Right kidney (tissue), 1 donor: ENCODE measurements at regions not wholly inside any gene's neighbourhood (a gene's known extent, or its start where the extent isn't known, plus 50 kb on each side); places are given as distances from the start of the nearest gene placed in this dataset.
"Not testable (repeated sequence)": the region's sequence is repeated elsewhere in the genome, so short reads cannot be mapped to it uniquely, and the experiment has no call there.

Source experiments
- DNase-seq: peaks from one replicate; pipeline ENCODE4 v3.0.0-alpha.2; 2016

- DNase-seq: no peak
Measured at GRCh38 chrY:19644889-19645638, 99.5 kb downstream of the KDM5D start.

DNA sequence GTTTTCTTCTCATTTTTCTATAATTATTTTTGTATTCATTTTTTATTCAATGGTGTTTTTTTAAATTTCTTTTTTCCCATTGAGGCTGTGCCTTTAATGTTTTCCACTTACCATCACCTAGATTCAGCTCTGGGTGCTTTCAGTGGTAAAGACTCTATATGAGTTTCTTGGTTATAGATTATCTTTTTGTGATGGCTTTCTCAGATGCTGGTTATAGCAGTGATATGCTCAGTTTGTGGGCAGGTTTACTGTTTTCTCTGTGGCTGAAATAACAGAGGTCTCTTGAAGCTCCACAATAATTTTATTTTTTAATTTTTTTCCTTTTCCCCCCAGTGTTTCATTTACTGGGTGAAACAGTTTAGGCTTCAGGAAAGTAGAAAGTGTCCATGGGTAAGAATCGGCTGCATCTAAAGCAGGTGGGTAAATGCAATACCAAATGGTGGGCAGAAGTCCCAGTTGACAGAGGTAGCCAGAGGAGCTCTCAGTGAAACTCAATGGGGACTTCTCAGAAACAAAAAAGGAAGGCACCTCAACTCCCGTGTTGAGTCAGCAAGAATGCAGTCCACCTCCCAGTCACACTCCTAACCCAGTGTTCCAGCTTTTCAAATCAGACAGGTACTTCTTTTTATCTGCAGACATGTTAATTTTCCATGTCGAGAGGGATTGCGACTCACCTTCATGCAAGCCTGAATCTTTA lies 106.7 kb downstream of the KDM5D start:
- no peak for DNase-seq

DNA sequence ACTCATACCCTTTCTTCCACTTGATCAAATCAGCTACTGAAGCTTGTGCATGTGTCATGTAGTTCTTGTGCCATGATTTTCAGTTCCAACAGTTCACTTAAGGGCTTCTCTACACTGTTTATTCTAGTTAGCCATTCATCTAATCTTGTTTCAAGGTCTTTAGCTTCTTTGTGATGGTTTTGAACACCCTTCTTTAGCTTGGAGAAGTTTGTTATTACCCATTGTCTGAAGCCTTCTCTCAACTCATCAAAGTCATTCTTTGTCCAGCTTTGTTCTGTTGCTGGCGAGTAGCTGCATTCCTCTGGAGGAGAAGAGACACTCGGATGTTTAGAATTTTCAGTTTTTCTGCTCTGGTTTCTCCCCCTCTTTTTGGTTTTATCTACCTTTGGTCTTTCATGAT lies 115.6 kb downstream of the KDM5D start:
- no peak for DNase-seq

DNA sequence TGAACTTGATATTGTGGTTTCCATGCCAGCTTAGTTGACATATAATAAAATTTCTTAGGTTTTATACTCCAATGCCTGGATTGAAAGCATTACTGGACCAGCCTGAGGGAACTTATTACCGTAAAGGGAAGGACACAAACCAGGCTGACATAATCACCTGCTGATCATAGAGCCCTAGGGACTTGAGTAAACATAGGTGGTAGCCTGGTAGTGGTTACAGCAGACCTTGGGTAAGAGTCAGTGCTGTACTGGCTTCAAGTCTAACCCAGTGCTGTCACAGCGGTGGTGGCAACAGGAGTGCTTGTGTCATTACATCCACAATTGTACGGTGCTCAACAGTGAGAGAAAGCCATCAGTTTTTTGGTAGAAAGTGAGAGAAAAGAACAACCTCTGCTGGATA lies 122.1 kb downstream of the KDM5D start:
- no peak for DNase-seq

- no peak for DNase-seq
Measured at GRCh38 chrY:19621756-19622155, 122.8 kb downstream of the KDM5D start.

- no peak for DNase-seq
Measured at GRCh38 chrY:19601113-19601512, 143.4 kb downstream of the KDM5D start.

- DNase-seq: no peak
Measured at GRCh38 chrY:19600711-19601110, 143.8 kb downstream of the KDM5D start.

GRCh38 chrY:19590235-19590634 lies 154.3 kb downstream of the KDM5D start:
- no peak for DNase-seq

DNA sequence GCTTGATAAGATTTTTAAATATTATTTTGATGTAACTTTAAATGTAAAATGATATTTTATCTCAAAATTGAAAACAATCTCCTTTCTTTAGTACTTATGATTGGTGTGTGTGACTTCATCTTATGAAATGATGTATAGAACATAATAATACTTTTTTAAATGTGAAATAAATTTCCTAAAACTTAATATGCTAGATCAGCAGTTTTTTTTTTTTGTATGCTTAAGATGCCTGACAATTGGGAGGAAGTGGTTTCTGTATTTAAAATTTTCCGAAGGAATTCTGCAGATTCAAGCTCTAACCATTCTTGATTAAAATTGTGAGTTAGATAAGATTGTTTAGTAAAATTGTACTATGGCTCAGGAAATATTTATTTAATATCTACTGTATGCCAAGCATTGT lies 154.9 kb downstream of the KDM5D start:
- no peak for DNase-seq

GRCh38 chrY:19587311-19587710 lies 157.2 kb downstream of the KDM5D start:
- no peak for DNase-seq

DNA sequence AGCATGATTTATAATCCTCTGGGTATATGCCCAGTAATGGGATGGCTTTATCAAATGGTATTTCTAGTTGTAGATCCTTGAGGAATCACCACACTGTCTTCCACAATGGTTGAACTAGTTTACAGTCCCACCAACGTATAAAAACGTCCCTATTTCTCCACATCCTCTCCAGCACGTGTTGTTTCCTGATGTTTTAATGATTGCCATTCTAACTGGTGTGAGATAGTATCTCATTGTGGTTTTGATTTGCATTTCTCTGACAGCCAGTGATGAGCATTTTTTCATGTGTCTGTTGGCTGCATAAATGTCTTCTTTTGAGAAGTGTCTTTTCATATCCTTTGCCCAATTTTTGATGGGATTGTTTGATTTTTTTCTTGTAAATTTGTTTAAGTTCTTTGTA lies 163.5 kb downstream of the KDM5D start:
- DNase-seq: not testable (repeated sequence)

DNA sequence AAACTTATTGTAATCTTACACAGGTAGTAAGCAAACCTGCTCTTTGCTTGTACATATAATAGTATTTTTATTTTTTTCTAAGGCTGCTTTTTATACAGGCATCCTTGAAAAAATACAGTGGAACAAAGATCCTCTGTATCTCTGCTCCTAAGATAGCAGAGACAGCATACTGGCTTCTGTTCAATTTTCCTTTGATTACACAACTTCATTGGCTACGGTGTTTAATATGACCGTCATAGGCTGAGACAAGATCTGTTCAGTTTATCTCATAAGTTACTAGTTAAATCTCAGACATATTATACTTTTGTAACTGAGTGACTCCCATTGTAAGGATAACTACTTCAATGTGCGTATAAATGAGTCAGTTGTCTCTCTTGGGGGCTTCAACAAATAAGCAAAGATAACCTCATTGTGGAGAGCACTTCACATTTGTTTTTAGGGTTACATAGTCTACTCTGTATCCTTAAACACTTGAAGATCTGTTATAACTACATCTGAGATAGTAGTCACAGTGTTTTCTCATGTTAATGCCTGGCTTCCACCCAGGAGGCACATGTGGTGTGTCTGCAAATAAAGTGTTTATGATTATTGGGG lies 166.1 kb downstream of the KDM5D start:
- no peak for DNase-seq

GRCh38 chrY:19577250-19577649 lies 167.3 kb downstream of the KDM5D start:
- no peak for DNase-seq

DNA sequence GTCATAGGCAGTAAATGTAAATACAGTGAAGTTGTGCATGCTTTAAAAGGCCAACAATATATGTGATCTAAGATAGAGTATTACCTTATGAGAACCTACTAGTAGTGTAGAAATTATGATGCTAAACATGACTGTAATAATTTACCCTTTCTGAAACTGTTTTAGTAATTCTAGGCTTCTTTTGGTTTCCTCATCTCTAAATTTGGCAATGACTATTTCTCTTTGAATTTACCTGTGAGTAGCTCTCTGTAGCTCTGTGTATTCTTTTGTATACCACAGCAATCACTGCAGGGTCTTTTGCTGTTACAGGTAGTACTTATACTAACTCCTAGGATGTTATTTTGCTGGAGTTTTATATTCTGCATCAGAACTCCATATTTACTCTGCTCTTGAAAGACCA lies 169.6 kb downstream of the KDM5D start:
- DNase-seq: no peak

DNA sequence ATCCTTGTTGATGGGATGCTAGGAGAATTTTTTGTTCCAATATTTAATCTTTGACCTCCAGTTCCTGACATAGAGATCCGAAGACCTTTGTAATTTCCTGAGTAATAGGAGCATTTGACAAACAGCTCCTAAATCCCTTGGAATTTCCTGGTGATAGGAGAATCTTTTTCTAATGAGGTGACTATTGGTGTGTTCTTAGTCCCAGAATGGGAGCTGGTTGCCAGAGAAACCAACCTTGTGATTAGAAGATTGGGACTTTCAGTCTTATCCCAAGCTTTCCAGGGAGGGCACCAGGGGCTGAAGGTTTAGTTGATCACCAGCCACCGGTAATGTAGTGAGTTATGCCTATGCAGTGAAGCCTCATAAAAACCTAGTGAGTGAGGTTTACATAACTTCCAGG lies 170.9 kb downstream of the KDM5D start:
- no peak for DNase-seq

DNA sequence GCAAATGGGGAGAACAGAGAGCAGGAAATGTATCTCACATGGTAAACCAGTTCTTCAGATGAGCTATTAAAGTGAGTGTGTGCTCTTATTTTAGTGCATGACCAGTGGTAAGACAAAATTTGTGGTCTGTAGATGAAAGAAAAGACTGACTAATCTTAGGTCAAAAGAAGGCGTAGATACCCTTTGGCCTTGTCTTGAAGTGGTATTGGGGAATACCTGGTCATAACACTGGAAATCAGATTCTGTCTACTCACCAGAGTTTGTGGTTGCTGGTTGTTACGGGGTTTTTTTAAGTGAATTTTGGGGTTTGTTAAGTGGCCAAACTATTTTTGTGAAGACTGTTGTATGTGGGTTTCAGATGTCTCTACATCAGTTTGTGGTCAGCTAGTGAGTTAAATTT lies 173.5 kb downstream of the KDM5D start:
- no peak for DNase-seq

- no peak for DNase-seq
Measured at GRCh38 chrY:19567943-19568342, 176.6 kb downstream of the KDM5D start.

GRCh38 chrY:19567051-19567921 lies 177.2 kb downstream of the KDM5D start:
- DNase-seq: peak; percentile 77

- no peak for DNase-seq
Measured at GRCh38 chrY:19559161-19559560, 185.4 kb downstream of the KDM5D start.

DNA sequence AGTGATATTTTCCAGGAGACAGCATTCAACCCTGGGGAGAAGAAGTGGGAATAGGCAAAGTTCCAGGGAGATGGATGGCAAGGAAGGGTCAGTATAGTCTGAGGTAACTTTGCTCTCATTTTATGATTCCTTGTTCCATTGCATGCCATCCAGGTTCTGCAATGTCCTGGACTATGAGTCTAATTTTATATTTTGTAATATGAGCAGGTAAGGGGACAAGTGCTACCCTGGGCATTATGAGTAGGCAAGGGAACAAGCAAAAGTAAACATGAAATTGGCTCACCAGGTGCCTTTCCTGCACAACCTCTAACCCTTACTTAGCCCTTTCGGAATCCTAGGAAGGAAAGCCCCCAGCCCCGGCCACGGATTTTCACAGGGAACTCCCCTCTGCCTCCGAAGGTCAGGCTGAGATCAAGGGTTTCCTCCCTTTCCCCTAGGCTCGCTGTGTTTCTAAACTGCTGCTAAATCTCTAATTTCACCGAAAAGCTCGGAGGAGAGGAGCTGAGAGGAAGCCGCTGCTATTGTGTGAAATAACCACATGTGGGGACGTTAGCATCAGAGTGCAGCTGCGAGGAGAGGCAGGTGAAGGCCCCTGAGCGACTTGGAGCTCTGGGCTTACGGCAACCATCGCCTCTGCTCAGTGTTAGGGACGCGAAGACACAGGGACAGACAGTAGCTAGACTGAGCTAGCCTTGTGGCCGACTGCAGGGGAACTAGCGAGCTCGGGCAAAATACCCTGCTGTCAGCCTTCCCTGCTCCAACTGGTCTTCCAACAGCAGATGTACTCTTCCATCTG lies 194.7 kb downstream of the KDM5D start:
- DNase-seq: no peak

DNA sequence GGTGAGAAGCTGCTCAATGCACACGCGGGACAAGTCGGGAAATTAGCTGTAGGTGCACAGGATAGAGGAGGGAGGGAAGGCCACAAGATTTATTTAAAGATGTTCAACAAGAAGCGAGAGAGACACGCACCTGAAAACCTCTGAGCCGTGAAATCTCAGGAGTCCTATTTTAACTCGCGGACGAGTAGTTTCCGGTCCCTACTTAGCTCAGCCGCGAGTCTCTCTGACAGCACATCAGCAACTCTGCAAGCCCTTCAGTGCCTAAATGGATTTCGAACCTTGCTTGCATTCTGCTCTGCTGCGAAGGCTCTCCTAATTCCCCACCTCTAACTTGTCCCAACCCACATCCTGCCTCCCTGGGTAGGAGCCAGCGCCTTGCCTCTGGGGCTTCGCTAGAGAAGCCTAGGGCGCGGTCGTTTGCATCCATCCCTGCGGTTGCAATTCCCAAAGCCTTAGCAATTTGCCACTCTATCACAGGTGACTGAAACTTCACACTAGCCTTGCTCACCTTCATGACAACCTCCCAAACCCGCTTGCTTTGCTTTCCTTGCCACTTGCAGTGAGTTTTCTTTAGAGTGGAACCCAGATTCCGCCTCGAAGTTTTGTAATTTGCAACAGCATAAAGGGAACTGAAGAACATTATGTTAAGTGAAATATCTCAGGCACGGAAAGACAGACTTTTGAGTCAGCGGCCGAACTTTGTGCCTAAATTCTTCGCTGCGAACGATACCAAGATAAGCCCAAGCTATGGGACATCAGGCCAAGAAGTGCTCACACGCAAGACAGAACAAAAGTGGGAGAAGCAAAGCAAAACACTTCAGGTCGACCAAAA lies 202.8 kb downstream of the KDM5D start:
- no peak for DNase-seq
